ENCODE measurements at regions not wholly inside any gene's neighbourhood (a gene's known extent, or its start where the extent isn't known, plus 50 kb on each side); places are given as distances from the start of the nearest gene placed in this dataset.

GRCh38 chr6:77353129-77353528, 110.2 kb downstream of the HTR1B start:
- TF ChIP-seq CTCF (IDR thresholded peaks at IDR 0.05; ENCODE audit: borderline replicate concordance, insufficient read depth, low read depth, low read length) = no peak
- no peak overlapping the region for H3K4me3 ChIP-seq (ENCODE audit: low read depth, low read length)

GRCh38 chr6:77341058-77341986, 122.0 kb downstream of the HTR1B start:
- TF ChIP-seq CTCF (IDR thresholded peaks at IDR 0.05; ENCODE audit: borderline replicate concordance, insufficient read depth, low read depth, low read length) = no peak
- H3K4me3 ChIP-seq (ENCODE audit: low read depth, low read length) = no peak overlapping the region

GRCh38 chr6:77340331-77340730, 123.0 kb downstream of the HTR1B start:
- no peak overlapping the region for H3K4me3 ChIP-seq (ENCODE audit: low read depth, low read length)
- TF ChIP-seq CTCF (IDR thresholded peaks at IDR 0.05; ENCODE audit: borderline replicate concordance, insufficient read depth, low read depth, low read length) = no peak

- no peak for TF ChIP-seq CTCF (IDR thresholded peaks at IDR 0.05; ENCODE audit: borderline replicate concordance, insufficient read depth, low read depth, low read length)
- H3K4me3 ChIP-seq (ENCODE audit: low read depth, low read length) = no peak overlapping the region
Observed at GRCh38 chr6:77339926-77340325, 123.4 kb downstream of the HTR1B start.

GRCh38 chr6:77337392-77337791, 125.9 kb downstream of the HTR1B start:
- no peak overlapping the region for H3K4me3 ChIP-seq (ENCODE audit: low read depth, low read length)
- no peak for TF ChIP-seq CTCF (IDR thresholded peaks at IDR 0.05; ENCODE audit: borderline replicate concordance, insufficient read depth, low read depth, low read length)

GRCh38 chr6:77334093-77334492, 129.2 kb downstream of the HTR1B start:
- TF ChIP-seq CTCF (IDR thresholded peaks at IDR 0.05; ENCODE audit: borderline replicate concordance, insufficient read depth, low read depth, low read length) = no peak
- H3K4me3 ChIP-seq (ENCODE audit: low read depth, low read length) = no peak overlapping the region

All from GM12875 (cell line).